Hematopoietic multipotent progenitor cell treated with erythropoietin and hydrocortisone succinate and interleukin-3 and kit ligand, for 15 days (in vitro differentiated cells): ENCODE measurements at regions not wholly inside any gene's neighbourhood (a gene's known extent, or its start where the extent isn't known, plus 50 kb on each side); places are given as distances from the start of the nearest gene placed in this dataset.
"Not testable (repeated sequence)": the region's sequence is repeated elsewhere in the genome, so short reads cannot be mapped to it uniquely, and the experiment has no call there.

ENCODE experiments used
- DNase-seq: peaks from one replicate; pipeline ENCODE4 v3.0.0-alpha.2; 2015; ENCODE audit warnings: low spot score

DNA sequence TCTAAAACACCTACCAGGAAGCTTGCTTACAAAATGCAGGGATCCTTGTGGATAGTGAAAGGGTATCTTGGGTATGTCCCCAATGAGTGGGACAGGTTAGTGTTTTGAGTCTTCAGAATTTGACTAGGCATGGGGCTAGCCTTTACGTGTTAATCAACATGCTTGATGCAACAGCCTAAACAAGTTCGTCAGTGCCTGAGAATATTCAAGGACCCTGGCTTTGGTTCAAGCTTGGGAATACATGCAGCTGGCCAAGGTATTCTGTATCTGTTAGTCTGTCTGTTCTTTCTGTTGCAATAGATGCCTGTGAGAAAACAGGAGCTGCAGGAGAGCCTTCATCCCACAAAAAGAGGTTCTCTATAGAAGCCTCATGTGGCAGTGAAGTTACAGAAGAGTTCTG, 149.5 kb downstream of the CCNG2 start:
- DNase-seq, result no peak

DNA sequence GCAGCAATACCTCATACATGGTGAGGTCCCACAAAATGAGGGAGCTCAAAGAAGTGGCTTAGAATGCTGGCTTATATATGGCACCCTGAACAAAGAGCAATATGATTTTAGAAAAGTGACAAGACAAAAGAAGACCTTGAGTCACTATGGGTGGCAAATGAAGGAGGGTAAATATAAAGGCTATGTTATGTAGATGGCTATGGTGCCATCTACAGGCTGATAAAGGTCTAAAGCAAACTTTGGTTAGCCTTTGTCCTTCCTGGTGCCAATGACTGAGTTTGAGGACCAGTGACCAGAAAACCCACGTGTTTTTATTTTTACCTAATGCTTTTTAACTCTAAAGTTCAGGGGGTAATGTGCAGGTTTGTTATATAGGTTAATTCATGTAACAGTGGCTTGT, 151.8 kb downstream of the CCNG2 start:
- DNase-seq, result peak; percentile 21

DNA sequence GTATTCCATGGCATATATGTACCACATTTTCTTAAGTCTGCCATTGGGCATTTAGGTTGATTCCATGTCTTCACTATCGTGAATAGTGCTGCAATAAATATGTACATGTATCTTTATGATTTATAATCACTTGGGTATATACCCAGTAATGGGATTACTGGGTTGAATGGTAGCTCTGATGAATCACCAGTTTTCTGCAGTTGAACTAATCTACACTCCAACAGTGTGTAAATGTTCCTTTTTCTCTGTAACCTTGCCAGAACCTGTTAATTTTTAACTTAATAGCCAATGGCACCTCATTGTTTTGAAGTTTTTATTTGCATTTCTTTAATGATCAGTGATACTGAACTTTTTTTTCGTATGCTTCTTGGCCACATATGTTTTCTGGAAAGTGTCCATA, 152.5 kb downstream of the CCNG2 start:
- no peak for DNase-seq

DNA sequence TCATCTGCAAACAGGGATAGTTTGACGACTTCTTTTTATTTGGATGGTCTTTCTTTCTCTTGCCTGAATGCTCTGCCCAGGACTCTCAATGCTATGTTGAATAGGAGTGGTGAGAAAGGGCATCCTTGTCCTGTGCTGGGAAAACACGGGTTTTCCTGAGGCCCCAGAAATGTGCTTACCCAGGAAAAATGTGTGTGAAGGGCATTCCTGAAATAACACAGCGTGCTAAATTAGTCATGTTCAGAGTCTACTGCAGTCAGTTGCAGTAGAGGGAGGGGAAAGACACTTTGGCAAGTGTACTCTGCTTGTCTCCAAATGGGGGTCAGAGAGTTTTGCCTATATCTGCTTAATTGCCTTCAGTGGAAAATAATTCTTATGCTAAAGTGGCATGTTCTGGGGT, 153.9 kb downstream of the CCNG2 start:
- DNase-seq, result no peak

DNA sequence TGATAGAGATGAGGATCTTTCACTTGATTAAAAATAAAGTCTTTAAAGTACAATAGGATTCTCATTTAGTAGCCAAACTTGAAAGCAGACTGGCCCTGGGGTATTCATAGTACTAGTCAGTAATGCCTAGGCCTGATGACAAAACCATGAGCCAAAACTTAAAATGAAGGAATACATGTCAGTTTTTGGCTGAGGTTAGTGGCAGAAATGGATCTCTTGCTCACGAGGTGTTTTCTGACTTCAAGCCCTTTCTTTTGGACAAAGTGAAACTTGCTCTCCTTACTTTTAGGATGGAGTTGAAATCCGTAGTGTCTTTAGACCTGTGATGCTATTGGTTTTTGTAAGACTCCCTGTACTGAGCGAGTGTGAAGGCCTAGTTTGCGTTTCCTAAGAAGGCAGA, 157.7 kb downstream of the CCNG2 start:
- no peak for DNase-seq

DNA sequence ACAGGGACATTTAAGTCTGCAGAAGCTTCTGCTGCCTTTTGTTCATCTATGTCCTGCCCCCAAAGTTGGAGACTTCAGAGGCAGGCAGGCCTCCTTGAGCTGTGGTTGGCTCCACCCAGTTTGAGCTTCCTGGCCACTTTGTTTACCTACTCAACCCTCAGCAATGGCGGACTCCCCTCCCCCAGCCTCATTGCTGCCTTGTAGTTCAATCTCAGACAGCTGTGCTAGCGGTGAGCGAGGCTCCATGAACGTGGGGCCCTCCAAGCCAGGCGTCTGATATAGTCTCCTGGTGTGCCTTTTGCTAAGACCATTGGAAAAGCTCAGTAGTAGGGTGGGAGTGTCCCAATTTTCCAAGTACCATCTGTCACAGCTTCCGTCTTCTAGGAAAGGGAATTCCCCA, 170.1 kb downstream of the CCNG2 start:
- no peak for DNase-seq

DNA sequence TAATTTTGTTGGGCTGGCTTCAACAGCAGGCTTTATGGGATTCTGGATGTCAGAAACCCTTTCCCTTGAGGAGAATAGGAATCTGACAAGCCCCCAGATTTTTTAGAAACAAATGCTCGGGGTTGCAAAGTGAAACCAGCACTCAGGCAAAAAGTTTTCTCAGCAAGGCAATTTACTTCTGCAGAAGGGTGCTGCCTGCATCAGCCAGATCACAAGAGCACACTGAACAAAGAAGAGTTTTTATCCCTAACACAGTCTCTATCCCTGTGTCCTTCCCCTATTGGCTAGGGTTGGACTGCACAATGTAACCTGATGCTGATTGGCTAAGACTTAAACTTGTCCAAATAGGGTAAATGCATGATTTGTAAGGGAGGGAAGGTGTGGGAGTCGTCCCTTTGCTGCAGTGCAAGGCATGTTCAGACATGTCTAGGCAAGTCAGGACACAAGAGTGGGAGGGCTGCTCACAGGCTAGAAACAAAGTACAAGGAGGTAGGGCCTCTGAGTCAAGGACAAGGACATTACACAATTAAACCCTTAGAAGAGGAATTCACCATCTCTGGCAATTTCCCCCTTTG, 175.8 kb downstream of the CCNG2 start:
- no peak for DNase-seq

DNA sequence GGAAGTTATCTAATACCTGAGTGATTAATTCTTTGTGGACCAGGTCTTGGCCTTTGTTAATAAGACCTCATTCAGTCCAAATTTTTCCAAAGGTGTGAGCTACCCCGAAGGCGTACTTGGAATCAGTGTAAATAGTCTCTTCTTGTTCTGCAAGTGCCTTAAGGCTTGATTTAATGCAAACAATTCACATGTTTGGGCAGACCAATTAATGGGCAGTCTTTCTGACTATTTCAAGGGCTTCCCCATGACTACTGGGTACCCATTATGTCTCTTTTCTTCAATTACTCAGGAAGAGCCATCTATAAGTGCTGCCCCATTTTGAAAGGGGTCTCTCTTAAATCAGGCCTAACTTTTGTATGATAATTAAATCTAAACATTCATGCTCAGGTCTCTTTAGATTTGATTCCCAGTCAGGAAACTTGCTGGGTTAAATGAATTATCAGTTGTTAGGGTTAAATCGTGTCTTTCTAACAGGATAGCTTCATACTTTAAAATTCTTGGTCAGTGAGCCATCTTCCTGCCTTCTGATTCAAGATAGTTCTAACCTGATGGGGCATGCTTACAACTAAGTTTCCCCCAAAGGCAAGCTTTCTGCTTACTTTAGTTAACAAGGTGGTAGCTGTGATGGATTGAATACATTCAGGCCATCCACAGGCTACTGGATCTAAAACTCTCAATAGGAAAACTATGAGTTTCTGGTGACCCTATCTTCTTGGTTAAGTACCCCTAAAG, 179.6 kb downstream of the CCNG2 start:
- no peak for DNase-seq

DNA sequence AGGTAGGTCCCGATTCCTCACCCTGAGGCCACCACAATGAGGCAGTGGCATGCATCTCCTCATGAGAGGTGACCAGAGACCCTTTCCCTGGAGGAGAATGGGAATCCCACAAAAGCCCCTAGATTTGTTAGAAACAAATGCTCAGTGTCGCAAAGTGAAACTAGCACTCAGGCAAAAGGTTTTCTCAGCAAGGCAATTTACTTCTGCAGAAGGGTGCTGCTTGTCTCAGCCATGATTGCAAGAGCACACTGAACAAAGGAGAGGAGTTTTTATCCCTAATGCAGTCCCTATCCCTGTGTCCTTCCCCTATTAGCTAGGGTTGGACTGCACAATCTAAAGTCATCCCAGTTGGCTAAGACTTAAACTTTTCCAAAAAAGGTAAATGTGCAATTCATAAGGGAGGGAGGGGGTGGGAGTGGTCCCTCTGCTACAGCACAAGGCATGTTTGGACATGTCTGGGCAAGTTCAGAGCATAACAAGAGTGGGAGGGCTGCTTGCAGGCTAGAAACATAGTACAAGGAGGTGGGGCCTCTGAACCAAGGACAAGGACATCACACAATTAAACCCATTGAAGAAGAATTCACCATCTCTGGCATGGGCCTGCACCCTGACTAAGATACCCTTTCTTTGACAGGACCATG, 185.3 kb downstream of the CCNG2 start:
- DNase-seq, result no peak

DNA sequence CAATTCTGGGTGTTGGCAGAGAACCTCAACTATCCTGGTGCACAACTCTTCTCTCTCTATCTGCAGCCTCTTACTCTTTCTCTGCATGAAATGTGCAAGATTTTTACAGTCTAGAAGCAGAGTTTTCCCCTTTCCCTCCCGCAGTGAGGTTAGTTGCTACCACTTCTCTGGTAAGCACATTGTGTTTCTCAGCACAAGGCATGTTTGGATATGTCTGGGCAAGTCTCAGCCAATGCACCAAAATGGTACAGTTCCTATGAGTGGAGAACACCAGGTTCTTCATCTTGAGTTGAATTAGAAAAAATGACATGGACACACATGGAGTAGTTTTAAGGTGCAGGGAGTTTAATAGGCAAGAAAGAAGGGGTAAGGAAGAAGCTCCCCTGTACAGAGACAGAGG, 187.0 kb downstream of the CCNG2 start:
- no peak for DNase-seq

DNA sequence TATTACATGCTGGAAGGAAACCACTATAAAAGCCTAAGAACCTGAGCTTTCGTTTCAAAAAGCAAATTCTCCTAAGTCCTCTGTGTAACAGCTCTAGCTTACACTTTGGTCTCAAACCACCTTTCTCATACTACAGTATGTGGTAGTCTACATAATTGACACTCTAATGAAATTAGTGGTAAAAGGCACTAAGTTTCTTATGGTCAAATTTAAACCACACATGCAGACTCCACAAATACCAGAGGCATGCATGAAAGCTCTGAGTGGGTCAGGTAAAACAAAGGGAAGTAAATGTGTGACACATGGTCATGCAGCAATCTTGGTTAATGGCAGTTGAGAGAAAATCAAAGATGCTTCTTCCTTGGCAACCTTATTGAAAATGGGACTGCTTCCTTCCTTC, 187.8 kb downstream of the CCNG2 start:
- no peak for DNase-seq

DNA sequence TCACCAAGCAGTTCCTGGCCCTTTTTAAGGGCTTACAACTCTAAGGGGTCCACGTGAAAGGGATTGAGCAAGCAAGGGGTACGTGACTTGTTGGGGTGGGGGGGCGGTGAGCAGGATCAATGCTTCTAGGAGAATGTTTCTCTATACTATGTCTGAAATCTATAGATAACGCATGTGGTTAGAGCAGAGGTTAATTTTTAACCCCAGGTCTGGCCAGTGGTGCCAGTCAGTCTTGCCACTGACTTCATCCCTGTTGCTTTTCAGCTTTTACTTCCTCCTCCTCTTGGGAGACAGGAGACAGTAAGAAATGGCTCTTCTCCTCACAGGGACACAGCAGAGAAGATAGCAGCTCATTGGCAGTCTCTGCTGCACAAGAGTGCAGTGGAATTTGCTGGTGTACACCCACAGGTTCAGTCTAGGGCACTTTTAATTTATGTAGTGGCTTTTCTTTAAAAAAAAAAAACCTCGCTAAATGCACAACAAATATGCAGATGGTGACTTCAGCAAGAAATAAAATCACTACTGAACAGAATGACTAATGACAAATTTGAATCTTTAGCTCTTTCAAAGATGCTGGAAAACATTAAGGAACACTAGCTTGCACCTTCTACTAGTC, 190.5 kb downstream of the CCNG2 start:
- no peak for DNase-seq

DNA sequence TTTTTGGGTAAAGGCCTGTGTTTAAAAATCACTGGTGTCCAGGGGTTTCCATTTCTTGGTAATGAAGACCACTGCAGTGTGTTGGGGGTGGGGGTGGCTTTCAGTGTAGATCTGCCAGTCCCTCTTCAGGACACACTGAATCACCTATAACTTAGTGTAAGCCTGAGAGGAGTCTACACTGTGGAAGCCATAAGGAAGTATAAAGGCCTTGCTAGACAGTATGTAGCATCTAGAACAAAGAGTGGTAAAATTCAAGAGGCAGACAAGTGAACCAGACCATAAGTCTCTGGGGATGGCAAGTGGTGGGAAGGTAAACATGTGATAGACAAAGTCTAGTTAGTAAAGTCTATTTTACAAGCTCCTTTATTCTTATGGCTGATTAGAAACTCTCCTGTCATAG, 191.8 kb downstream of the CCNG2 start:
- DNase-seq, result no peak

DNA sequence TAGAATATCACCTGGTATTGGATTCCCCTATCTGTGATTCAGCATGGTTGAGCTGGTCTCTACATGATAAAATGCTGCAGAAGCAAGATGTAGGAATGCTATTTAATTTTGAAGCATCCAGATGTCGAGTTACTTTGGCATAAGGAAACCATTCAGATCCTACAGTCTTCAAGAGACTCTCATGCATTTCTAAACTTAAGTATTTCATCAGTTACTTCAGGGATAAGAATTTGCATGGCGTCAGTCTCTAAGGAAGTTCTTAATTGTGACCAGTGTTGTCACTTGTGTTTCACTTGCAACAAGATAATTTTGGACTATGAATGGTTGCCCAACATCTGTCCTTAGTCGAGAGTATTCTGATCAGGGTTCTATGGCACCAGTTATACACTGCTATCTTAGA, 192.4 kb downstream of the CCNG2 start:
- DNase-seq, result no peak

DNA sequence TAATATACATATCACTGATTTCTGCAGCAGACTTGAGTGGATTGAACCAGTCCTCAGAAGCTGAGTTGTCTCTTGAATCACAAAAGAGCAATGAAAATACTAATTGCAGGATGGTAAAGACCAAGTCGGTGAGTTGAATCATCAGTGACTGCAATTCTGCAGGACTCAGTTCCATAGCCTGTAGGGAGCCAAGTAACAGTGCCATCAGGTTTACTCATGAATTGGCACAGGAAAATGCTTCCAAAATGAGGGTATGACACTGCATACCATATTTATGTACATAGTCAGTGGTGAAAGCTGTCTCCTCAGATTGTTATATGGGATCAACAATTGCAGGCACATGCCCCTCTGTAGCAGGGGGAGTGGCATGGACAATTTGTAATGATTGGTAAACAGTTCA, 192.8 kb downstream of the CCNG2 start:
- no peak for DNase-seq

DNA sequence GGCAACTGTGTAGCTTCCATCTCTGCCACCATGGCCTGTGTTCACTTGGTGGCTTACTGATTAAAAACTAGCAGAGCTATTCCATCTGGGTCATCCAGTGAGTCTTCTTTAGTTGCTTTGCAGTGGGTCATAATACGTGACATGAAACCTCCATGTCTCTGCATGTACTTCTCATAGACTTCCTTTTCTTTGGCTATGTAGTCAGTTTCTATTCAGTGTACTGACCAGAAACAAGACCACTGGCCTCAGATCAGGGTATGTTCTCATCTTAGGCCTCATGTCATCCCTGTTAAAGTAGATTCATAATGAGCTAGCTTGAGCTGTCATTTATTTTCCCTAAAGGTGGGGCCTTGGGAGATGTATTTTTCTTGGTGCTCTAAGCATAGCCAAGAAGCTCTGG, 195.2 kb downstream of the CCNG2 start:
- DNase-seq, result no peak

DNA sequence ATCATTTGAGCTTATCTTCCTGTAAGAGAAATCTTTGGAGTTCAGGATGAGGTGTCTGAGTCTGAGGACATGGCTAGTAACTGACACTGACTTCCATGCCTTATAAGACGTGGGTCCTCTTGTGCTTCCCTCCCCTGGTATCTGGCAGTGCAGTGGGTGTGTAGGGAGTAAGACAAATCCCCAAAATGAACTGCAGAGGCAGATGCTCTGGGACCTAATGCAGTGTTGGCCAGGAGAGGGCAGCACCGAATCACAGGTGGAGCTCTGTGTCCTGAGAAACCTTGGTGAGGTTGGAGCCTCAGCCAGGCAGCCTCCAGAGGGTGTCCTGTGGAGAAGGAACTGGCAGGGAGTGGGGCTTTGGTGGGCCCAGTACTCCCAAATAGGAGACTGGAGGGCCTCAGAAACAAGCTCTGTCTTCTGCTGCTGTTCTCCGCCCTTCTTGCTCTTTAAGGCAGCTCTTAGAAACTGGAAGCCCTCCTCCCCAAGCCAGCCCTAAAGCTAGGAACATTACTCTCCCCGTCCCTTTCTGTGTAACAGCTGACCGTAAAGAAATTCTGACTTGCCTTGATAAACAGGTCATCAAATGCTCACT, 196.8 kb downstream of the CCNG2 start:
- not testable (repeated sequence) for DNase-seq

DNA sequence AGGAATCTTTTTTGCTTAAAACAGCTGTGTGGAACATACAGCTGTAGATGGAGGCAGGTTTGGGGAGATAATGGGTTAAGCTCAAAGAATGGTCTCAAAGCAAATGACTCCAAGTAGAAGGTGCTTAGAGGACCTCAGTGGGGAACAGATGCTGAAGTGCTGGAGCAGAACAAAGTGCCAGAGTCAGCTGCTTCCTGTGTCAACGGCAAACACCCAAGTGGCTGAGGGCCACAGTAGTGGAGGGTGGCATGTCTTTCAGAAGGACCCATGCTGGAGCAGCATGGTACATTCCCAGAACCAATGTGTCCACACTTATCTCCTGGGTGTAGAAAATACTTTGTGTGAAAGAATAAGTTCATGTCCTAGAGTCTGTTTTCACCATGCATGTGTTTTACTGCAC, 197.5 kb downstream of the CCNG2 start:
- DNase-seq, result no peak

DNA sequence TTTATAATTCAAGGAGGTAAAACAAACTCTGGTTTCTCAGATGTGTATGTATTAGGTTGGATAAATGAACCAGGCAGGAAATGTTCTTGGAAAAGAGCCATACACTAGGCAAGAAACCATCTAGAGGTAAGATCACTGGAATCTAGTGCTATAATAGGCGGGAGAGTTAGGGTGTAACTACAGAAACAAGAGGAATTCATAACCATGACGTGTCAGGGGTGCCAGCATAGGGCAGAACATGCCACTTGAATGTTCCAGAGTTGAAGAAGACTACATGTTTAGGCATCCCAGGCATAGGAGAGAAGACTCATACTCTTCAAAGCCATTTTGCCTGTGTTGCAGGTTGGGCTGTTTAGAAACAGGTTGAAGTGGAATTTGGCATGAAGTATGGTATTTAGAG, 198.7 kb downstream of the CCNG2 start:
- DNase-seq, result no peak

DNA sequence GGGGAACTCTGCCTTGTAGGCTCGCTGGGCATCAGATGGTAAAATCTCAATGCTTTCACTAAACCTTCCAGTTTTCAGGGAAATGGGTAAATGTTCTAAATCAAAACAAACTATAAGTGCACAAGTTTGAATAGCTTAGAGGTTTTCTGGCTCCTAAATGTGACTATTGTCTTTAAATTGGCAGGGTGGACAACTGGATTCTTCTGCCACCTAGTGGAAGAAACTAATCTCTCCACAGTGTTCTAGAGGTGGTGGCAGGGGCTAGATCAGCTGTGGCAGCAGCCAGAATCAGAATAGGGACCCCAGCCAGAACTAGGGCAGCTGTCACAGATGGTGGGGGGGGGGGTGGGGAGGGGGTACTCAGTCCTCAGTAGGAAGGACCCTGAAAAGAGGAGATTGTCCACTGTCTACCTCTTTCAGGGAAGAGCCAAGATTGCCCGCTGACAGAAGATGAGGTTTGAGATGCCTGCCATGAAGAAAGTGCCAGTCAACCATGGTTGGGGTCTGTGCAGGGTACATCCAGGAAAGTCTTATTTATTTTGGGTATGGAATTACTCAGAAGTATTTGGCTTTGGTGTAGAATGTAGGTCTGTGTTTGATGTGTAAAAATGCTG, 201.4 kb downstream of the CCNG2 start:
- DNase-seq, result peak; percentile 17

DNA sequence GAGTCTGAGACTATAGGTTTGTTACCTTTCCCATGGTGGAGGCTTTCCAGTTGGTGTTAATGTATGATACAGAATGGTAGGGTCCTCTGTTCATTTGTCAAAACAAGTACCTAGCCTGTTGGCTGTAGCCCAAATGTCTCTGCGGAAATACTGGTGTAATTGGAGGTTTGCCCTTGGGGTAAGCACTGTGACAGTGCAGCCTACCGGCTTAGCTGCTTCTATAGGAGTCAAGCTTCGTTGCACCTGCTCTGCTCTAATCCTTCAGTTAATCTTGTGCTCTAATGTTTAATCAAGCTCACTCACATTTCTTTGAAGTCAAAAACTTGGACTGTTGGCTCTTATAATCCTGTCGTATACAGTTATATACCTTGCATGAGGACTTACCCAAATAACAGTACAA, 203.4 kb downstream of the CCNG2 start:
- no peak for DNase-seq

DNA sequence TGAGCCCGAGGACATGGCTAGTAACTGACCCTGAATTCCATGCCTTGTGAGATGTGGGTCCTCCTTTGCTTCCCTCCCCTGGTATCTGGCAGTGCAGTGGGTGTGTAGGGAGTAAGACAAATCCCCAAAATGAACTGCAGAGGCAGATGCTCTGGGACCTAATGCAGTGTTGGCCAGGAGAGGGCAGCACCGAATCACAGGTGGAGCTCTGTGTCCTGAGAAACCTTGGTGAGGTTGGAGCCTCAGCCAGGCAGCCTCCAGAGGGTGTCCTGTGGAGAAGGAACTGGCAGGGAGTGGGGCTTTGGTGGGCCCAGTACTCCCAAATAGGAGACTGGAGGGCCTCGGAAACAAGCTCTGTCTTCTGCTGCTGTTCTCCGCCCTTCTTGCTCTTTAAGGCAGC, 209.9 kb downstream of the CCNG2 start:
- not testable (repeated sequence) for DNase-seq

DNA sequence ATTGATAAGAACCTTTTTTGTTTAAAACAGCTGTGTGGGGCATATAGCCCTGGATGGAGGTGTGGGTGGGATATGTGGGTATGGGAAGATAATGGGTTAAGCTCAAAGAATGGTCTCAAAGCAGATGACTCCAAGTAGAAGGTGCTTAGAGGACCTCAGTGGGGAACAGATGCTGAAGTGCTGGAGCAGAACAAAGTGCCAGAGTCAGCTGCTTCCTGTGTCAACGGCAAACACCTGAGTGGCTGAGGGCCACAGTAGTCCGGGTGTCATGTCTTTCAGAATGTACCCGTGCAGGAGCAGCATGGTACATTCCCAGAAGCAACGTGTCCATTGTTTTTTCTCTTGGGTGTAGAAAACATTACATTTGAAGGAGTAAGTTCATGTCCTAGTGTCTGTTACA, 210.6 kb downstream of the CCNG2 start:
- DNase-seq, result no peak
